HG03520 (cell line): ENCODE measurements at regions not wholly inside any gene's neighbourhood (a gene's known extent, or its start where the extent isn't known, plus 50 kb on each side); places are given as distances from the start of the nearest gene placed in this dataset.

Experiments
- ATAC-seq: cut with Tn5 transposase; IDR thresholded peaks from one replicate; pipeline ENCODE4 v1.9.1; 2021; ENCODE audit warnings: mild to moderate bottlenecking, moderate library complexity; ENCODE audit not compliant: unreplicated experiment

DNA sequence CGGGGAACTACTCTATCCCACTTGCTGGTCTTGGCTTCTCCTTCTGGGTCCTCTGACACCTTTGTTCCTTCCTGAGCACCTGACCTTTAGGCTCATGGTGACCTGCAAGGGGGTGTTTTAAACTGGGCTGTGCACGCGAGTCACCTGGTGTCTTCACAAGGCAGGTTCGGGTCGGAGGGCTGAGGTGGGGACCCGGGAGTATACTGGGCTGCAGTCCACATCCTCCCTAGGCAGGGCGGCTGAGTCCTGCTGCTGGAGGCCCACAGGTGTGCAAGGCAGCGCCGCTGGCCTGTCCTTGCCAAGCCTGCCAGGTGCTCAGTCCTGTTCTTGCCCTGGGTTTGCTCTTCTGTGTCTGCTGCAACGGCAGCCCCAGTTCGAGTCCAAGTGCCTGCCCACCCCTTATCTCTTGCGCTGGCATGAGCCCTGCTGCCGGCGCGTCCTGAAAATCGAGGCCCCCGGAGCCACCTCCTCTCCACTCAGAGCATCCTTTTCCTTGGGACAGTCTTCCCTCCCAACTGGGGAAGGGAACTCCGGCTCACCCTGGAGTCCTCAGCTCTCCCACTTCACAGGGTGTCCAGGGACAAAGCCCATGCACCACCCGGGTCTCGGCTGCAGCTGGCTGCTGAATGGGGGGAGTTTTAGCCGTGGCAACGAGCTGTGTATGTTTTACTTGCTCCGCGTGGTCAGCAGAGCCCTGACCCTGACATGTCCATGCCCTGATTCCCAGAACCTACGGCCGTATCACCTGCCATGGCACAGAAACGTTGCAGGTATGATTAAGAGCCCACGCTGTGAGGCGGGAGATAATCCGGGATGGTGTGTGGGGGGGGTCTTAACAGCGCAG lies 193.5 kb downstream of the TEX29 start:
- no peak for ATAC-seq

DNA sequence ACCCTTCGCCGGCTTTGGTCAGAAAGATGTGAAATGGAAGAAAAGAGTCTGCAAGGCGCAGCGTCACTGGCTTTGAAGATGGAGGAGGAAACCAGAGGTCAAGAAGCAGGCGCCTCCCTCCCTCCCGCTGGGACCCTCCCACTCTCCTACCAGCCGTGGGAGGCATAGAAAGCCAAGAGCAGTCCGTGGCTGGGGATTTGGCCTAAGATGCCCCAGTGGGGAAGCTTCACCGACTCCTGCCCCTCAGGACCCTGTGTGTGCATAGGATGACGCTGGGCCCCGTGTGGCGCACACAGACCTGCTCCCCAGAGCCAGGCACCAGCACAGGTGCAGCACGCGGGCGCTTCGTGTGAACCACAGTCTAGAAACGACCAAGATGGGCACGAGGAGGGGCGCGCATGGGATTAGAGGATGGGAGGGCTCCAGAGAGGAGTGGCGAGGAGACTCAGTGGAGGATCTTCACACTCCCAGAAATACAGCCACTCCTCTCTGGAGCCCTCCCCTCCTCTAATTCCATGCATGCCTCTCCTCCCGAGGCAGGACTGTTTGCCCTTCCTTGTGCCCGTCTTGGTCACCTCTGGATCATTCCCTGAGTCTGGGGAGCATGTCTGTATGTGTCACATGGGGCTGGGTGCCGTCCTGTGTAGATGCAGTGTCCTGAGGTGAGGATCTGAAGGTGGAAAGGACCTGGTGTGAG lies 194.3 kb downstream of the TEX29 start:
- ATAC-seq = no peak

DNA sequence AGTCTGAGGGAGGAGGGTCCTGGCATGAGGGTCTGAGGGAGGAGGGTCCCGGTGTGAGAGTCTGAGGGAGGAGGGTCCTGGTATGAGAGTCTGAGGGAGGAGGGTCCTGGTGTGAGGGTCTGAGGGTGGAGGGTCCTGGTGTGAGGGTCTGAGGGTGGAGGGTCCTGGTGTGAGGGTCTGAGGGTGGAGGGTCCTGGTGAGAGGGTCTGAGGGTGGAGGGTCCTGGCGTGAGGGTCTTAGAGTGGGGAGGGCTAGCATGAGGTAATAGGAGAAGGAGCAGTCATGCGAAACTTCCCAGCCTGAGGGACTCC lies 194.8 kb downstream of the TEX29 start:
- no peak for ATAC-seq

DNA sequence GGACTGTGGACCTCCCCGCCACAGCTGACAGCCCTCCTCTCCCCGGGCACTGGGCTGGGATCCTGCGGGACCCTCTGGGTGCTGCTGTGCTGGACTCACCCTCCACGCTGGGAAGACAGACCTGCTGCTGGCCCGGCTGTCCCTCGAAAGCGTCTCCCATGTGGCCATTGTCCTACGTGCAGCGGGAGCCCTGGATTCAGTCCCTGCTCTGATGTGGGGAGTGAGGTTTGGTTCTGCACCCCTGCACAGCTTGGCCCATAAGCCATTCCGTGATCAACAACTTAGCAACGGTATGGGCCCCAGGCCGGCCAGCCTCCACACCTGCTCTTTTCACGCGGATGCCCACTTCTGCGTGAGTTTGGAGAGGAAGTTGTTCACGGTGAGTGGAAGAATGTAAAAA lies 195.2 kb downstream of the TEX29 start:
- ATAC-seq = no peak

DNA sequence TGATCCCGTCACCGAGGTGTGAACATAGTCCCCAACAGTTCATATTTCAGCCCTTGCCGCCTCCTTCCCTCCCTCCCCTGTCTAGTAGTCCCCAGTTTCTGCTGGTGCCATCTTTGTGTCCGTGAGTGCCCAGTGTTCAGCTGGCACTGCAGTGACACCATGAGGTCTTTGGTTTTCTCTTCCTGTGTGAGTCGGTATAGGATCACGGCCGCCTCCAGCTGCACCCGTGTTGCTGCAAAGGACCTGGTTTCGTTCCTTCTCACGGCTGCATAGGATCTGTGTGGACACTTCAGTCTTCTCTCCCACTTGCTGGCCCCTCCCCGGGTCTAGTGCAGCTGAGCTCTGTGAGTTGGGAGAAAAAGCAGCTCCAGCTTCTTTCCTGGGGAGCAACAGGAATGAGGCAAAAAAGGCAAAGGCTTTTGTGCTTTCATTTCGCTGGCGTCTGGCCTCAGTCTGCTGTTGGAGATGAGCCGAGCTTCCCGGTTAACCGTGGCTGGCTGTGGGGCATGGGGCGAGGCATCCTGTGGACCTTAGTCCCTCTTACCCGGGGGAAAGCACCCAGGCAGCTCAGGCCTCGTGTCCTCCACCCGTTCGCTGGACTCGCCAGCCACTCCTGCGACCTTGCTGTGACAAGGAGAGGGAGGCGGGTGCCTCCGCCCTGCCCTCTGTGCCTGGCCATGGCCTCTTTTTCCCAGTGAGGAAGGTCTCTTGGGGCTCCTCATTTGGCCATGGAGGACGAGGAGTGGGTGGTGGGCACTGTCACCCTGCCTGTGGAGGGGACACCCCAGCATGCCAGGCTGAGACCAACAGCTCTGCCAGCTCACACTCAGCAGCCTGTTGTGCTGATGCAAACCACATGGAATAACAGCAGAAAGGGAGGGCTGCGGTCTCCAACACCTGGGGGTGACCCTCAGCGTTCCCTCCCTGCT lies 196.5 kb downstream of the TEX29 start:
- no peak for ATAC-seq

DNA sequence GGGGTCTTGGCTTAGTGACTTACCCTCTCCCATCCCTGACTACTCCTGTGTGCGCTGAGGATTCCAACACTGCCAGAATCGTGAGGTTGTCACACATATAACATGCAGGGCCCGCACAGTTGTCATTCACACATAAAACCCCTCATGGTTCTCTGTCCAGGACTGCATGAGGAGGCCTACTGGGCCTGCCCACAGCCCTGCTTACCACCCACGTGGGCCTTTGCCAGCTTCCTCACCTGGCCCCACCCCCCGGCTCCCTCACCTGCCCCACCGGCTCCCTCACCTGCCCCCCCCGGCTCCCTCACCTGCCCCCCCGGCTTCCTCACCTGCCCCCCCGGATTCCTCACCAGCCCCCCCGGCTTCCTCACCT lies 197.2 kb downstream of the TEX29 start:
- ATAC-seq = no peak

DNA sequence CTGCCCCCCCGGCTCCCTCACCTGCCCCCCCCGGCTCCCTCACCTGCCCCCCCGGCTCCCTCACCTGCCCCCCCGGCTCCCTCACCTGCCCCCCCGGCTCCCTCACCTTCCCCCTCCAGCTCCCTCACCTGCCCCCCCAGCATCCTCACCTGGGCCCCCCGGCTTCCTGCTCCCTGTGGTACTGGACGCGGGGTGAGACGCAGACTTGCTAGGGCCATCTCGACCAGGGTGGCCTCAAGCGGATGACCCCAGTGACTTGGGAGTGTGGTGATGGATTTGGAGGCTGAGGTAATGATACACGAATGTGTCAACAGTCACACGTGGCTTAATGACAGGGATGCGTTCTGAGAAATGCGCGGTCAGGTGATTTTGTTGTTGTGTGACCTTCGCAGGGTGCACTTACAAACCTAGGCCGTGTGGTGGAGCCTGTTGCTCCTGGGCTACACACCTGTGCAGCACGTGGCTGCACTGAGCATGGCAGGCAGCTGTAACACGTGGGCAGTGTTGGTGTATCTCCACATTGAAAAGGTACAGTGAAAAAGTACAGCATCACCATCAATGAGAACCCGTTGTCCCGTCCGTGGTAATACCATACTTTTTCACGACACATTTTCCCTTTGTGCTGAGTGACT lies 197.8 kb downstream of the TEX29 start:
- ATAC-seq = no peak

DNA sequence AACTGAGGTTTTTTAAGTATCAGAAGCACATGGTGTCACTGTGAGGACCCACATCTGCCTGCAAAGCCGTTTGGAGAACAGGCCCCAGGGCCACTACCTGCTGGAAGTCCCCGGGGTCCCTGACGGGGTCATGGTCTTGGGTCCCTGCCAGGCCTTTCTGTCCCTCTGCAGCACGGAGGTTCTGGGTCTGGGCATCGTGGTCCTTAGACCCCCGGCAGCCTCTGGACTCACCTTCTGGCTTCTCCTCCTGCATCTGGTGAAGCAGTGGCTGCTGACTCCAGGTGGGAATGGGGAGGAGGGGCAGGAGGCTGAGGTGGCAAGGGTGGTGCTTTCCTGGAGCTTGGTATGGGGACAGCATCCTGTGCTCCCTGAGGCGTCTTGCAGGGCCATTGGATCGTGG lies 198.6 kb downstream of the TEX29 start:
- no peak for ATAC-seq

DNA sequence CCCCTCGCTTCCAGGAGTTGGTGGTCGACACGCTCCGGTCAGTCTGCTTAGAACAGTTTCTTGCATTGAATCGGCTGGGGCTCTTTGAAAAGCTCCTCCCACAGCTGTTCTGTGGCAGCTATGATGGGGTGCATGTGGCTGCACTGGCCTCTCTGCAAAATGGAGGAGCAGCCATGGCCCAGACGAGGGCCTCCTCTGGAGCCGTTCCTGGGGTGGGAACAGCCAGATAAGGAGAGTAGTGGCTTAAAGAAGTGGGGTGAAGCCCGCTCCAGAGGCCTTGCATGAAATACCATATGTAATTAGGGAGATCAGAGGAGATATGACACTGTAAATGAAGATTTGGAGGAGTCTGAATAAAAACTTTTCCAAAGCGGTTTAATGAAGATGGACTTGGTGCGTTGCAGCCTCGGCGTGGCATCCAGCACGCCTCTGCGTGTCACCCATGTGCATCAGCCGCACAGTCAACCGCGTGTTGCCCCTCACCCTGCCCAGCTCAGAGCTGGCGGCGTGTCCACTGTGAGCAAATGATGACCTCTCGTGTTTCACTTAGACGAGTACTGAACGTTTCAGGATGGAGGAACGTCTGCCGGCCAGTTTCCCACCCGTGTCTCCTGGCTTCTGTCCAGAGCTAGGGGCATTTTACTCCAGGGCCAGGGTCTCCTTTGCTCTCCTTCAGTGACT lies 199.2 kb downstream of the TEX29 start:
- ATAC-seq = no peak

DNA sequence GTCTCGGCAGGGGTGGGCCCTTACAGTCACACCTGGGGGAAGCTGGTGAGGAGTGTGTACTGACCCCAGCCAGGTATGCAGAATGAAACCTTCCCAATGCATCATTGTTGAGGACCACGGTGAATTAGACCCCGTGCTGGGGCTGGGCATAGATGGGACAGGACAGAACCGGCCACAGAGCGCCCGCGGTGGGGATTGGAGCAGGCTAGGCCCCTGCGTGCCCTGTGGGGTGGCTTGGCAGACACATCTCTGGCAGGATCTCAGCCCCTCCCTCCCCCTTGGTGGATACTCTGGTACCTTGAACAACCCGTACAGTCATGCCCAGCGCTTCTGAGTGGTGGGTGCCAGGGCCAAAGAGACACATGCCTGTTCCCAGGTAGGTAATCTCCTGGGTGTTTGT lies 200.6 kb downstream of the TEX29 start:
- ATAC-seq = no peak

DNA sequence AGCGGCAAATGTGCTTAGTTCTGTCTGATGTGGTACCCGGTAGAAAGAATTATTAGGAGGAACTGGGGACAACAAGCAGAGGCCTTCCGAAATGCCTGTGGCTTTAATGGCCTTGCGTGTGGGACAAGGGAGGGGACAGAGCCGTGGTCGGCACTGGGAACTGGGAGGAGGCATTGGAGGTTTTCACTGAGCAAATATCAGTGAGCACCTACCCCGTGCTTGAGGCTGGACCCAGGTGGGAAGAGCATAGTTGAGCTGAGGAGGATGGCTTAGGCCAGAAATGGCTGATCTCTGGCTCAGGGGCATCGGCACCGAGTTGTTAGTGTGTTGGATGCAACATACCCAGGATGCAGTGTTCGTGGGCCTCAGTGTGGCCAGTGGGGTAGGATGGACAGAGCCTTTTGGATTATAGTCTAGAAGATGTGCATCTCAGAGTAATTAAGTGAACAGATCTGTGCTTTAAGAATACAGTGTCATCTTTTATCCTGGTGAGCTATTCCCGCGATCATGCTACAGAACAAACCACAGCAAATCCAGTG lies 201.3 kb downstream of the TEX29 start:
- ATAC-seq = no peak

DNA sequence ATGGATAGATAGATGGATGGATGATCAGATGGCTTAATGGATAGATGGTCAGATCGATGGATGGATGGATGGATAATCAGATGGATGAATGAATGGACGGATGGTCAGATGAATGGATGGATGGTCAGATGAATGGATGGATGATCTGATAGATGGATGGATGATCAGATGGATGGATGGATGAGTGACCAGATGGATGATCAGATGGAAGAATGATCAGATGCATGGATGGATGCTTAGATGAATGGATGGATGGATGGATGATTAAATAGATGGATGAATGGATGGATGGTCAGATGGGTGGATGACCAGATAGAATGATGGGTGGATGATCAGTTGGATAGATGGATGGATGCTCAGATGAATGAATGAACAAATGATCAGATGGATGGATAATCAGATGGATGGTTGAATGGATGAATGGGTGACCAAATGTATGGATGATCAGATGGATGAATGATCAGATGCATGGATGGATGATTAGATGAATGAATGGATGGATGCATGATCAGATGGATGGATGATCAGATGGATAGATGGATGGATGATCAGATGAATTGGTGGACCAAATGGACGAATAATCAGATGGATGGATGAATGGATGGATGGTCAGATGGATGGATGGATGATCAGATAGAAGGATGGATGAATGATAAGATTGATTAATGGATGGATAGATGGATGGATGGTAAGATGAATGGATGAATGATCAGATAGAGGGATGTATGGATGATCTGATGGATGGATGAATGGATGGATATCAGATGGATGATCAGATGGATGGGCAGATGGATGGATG lies 205.1 kb downstream of the TEX29 start:
- ATAC-seq = no peak

DNA sequence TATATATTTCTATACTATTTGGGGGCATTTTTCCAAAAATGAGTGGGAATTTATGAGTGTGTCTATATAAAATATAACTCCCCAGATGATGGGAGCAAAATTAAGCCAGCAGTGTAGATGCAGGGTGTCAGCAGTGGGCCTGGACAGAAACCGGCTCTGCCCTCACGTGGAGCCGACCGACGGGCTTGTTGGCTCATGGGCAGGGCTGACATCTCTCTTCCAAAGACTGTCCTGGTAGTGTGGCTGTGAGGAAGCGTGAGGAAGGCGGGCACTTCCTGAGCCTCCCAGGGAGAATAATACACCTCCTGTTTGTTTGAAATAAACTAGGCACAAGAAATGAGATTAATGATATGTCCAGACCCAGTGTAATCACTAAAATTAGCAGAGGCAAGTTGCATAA lies 206.5 kb downstream of the TEX29 start:
- ATAC-seq = no peak

DNA sequence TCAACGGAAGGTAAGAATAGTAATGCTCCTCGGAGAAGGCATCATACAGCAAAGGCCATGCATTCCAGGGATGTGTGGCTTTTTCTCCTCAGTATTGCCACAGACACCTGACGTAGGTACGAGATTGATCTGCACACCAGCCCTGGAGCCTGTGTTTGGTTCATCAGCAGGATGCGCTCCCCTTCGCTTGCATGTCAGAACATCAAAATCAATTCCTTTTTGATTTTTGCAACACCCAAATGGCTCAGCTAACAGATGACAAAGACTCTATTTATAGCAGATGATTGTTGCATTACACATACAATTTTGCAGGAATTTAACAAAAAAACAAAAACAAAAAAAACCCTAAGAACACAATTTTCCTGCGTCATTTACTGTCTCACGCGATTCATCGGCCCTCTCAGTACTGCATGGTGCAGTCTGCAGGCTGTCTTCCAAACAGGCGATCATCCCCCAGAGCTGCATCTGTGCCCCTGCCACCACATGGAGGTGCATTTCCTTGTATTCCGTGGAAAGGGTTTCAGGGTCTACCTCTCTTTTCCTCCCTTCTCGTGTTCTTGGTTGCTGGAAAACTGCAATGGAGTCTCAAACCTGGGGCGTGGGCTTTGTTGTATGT lies 207.3 kb downstream of the TEX29 start:
- ATAC-seq = no peak

DNA sequence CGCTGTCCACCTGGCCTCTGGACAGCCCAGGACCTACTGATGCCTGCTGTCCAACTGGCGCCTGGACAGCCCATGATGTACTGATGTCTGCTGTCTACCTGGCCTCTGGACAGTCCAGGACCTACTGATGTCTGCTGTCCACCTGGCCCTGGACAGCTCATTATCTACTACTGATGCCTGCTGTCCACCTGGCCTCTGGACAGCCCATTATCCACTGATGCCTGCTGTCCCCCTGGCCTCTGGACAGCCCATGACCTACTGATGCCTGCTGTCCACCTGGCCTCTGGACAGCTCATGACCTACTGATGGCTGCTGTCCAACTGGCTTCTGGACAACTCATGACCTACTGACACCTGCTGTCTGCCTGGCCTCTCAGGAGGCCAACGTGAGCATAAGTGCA lies 208.1 kb downstream of the TEX29 start:
- no peak for ATAC-seq

DNA sequence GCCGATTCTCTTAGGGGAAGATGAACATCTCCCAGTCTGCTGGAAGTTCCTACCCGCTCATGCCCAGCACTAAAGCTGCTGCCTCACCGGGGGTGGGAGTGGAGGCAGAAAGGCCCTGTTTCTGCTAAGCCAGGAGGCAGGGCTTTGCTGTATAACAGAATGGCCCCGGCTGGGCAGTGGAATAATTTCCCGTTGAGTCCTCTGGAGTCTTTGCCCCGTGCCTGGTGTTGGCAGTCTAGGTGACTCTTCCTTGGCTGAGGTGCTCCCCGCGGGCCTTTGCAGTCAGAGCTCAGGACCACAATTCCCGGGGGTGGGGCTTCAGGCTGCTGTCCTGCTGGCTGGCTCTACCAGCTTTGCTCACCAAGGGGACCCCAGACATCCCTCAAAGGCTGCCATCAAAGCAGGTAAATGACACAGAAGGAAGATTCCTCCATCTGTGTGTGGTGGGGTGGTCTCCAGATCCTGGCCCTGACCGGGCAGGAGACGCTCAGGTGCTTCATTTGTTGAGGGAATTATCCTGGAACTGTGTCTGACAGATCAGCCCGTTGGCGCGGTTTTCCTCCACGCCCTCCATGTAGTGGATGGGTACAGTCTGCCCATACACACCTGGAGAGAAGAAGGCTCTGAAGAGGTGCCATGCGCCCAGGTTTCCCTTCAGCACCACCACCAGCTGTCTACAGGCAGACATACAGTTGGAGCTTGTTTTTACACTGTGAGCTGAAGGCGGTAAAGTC lies 209.9 kb downstream of the TEX29 start:
- no peak for ATAC-seq

DNA sequence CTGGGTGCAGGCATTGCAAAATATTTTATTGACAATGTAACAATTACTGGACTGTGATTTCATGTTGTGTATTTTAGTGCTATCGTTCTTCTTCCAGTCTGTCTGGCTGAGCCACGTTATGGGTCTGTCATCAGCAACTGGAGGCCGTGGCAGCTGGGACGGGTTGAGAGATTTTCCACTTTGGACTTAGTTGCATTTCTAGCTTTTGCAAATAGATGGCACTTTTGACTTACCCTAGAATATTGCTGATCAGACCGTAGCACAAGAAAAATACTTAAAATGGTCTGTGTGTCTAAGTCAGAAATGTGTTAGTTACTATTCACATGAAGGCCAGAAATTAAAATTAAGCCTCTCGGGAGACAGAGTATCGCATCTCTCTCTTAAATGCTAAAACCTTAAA lies 211.1 kb downstream of the TEX29 start:
- ATAC-seq = no peak

DNA sequence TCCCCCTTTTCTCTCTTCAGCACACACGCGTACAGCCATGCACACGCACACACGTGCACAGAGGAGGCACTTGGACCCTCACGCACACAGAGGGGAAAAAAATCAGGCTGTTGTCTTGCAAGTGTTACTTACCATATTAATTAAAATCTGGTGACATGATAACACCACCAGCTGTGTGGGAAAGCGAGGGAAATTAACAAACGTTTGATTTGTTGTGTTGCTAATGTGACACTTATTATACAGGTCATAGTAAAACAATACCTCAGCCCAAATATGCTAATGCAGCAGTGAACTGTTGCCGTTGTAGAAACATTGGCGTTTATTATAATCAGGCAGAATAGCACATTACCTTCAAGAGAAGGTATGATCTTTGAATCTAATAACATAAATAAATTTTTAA lies 211.7 kb downstream of the TEX29 start:
- ATAC-seq = no peak
